Activated T-cell treated with anti-CD3 and anti-CD28 coated beads for 24 hours (primary cell): ENCODE measurements at regions not wholly inside any gene's neighbourhood (a gene's known extent, or its start where the extent isn't known, plus 50 kb on each side); places are given as distances from the start of the nearest gene placed in this dataset.

Experiments used
- DNase-seq: peaks from one replicate; pipeline ENCODE4 v3.0.0-alpha.2; 2020; ENCODE audit warnings: low read depth

DNA sequence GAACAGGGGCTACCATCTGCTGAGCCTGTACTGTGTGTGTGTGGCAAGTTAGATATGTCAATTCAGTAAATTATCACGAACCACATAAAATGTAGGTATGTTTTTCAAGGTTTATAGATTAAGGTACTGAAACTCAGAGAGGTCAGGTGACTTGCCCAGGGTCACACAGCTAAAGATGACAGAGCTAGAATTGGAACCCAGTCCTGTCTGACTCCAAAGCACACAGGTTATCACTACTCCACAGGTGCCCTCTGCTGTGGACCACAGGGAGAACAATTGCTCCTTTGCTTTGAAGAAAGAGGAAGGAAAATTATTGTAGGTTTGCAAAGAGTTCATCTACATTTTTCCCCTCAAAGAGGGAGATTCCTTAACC is 229.7 kb upstream of the AGAP1 start:
- no peak for DNase-seq

GRCh38 chr2:235264512-235264911 is 229.3 kb upstream of the AGAP1 start:
- DNase-seq: no peak

GRCh38 chr2:235265348-235265965 is 228.4 kb upstream of the AGAP1 start:
- DNase-seq: no peak

DNA sequence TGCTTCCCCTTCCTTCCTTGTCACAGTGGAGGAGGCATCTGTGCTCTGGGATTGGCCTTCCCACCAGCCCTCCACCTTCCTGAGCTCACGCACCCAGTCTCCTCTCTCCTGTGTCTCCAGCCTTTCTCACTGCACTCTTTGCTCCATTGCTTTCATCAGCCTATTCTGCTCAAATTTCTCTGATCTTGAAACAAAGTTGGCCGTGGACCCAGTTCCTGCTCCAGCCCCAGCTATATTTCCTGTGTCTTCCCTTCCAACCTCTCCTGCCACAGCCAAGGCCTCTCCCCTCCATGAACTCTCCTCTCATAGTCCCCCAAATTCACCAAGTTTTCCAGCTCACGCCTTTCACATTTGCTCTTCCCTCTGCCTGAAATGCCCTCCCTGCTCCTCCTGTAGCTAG is 226.6 kb upstream of the AGAP1 start:
- no peak for DNase-seq

- DNase-seq: no peak
These were observed 225.3 kb upstream of the AGAP1 start for GRCh38 chr2:235268535-235268934.

GRCh38 chr2:235270291-235270690 is 223.6 kb upstream of the AGAP1 start:
- DNase-seq: no peak

DNA sequence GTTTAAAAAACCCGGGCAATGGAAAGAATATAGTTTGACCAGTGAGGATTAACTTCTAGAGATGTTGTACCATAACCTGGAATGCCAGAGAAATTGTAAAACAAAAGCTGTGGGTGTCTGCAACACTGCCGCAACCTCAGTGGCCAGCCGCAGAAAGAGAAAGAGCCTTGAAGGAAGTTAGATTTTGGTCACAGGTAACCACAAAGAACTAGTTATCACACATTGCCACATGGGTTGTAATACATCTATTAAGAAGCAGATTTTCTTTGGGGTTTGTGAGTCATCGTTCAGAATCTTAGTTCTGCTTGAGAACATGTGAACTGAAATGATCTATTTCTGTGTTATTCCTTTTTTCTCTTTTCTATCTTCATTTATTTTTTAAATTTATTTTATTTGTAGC is 222.9 kb upstream of the AGAP1 start:
- DNase-seq: peak; percentile 23

- DNase-seq: no peak
These were observed 221.9 kb upstream of the AGAP1 start for GRCh38 chr2:235271936-235272335.

DNA sequence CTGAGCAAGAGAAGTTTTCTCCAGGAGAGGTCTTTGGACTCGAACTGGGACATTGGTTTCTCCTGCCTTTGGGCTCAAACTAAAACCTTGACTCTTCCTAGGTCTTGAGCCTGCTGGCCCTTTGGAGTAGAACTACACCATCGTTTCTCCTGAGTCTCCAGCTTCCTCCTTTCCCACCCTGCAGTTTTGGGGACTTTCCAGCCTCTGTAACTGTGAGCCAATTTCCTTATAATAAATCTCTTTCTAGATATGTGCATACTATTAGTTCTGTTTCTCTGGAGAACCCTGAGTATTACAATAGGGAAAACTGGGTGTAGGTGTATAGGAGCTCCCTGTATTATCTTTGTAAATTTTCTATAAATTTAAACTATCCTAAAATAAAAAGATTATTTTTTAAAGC is 219.8 kb upstream of the AGAP1 start:
- DNase-seq: no peak

DNA sequence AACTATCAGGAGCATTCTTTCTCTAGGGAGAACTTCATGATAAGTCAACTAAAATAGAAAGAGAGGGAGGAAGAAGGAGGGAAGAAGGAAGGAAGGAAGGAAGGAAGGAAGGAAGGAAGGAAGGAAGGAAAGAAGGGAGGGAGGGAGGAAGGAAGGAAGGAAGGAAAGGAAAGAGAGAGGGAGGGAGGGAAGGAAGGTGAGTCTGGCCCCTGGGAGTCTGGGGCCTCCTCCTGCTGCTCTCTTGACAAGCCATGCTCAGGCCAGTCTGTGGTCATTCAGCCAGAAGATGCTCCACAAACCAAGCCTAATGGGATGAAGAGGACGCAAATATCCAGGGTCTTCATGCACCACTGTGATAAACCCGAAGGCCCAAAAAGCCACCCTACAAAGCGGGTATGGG is 216.4 kb upstream of the AGAP1 start:
- DNase-seq: no peak

GRCh38 chr2:235278771-235279355 is 215.0 kb upstream of the AGAP1 start:
- no peak for DNase-seq

GRCh38 chr2:235279965-235280364 is 213.9 kb upstream of the AGAP1 start:
- no peak for DNase-seq

DNA sequence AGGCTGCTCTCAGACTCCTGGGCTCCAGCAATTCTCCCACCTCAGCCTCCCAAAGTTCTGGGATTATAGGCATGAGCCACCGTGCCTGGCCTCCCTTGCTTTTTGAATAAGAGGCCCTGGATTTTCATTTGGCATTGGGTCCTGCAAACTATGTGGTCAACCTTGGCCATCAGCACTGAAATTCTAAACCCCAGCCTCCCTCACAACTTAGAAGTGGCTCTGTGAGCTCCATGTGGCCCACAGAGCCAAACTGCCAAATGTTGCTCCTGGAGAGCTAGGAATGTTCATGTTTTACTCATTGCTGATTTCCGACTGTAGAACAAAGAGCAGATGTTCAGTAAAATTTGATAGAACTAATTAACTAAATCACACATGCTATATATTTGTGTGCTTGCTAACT is 210.6 kb upstream of the AGAP1 start:
- no peak for DNase-seq

DNA sequence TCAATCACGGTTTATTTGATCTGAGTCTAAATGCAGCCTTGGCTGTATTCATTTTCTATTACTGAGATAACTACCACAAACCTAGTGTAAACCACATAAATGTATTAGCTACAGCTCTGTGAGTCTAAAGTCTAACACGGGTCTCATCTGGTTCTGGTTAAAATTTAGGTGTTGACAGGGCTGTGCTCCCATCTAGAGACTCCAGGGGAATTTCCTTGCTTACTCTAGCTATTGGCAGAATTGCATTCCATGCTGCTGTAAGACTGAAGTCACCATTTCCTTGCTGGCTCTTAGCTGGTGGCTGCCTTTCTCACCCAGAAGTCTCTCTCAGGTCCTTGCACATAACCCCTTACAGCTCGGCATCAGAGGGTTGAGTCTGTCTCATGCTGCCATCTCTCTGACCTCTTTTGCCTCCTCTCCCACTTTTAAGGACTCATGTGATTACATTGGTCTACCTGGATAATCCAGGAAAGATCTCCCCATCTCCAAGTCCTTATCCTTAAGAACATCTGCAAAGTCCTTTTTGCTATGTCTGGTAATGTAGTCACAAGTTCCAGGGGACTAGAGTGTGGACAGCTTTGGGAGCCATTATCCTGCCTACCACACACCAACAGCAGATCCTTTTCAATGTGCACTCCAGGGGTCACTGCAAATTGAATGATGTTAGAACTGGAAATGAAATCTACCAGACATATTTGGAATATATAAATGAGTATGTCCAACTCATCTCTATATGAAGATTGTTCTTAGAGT is 207.0 kb upstream of the AGAP1 start:
- no peak for DNase-seq

DNA sequence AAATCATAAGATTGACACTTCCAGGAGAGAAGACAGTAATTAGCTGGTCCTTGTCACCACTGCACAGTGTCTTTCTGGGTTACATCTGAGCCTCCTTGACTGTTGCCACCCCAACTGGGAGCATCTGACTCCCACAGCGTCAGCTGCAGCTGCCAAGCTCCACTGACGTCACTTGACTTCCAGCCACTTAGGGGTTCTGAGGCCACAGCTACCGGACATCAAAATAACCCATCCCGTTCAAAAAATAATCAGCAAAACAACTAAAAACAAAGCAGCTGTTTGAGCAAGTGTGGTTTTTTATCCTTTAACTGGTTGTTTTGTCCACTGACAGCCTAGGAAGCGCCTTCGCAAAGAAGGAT is 206.5 kb upstream of the AGAP1 start:
- DNase-seq: no peak

DNA sequence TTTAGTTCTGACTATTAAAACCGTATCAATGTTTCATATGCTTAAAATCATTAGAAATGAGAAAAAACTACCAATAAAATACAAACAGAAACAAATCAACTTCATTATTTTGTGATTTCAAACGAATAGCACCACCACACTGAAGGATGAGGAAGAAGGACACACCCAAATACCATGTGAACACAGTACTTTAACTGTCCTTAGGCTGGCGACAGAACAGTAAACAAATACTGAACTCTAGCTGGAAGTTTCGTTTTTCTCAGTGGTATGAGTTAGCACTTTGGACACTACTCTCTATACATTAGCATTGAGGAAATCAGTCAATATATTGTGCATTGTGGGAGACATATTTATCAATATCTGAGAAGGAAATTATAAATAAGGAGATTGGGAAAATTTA is 202.4 kb upstream of the AGAP1 start:
- no peak for DNase-seq

- no peak for DNase-seq
These were observed 200.8 kb upstream of the AGAP1 start for GRCh38 chr2:235293061-235293460.

DNA sequence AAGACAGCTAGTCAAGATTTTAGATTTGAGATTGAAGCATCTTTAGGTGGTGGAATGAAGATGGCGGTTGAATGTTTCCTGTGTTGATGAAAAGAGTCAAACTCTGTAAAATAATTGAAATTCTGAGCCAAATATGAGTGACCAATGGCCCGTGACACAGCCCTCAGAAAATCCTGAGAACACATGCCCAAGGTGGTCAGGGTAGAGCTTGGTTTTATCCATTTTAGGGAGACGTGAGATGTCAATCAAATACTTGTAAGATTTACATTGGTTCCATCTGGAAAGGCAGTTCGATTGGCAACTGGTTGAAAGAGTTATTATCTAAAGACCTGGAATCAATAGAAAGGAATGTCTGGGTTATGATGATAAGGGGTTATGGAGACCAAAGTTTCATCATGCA is 198.0 kb upstream of the AGAP1 start:
- DNase-seq: no peak

DNA sequence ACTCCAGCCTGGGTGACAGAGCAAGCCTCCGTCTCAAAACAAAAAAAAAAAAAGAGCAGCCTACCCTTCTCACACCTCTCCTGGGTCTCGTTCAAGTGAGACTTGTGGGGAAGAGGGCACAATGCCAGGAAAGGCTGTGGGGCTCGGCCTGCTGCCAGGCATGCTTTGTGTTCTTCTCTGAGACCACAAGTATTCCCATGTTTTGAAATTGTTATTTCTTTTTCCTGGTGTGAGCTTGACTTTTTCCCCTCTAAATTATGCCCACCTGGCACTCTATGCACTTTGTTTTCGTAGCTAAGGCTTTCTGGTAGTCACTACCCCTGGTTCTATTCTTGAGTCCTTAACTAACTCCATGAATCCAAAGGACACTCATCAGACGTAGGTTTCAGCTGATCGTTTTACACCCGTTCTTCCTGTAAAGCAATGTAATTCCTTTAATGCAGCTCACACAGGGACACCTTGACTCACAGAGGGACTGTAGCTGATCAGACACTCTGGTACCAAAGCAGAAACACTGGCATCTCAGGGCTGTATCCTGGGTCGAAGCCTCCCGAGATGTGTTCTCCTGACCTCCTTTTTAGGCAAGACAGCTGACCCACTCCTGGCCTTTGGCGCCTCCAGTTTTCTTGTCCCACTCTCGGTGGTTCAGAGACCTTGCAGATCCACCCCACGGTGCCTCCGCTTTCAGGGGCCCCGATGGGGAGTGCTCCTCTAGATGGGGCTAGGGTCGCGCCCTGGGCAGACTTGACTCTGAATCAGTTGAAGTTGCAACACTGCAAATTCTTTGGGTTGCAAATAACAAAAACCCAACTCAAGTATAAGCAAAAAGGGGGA is 193.3 kb upstream of the AGAP1 start:
- no peak for DNase-seq

- no peak for DNase-seq
These were observed 192.4 kb upstream of the AGAP1 start for GRCh38 chr2:235301202-235302076.

DNA sequence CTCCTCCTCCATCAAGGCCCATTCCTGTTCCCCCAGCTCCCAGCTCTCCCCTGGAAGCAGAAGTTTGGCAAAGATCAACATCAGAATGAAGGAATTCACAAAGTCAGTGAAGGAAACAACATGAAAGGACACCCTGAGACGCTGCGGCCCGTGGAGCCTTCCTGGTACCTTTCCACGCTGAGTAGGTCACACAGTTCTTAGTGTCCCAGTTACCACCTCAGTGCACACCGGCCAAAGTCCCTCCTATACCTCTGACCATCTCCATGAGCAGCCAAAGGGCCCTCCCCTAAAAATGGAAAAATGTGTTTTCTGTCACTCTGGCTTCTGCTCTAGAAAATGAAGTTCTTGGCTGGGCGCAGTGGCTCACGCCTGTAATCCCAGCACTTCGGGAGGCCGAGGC is 191.6 kb upstream of the AGAP1 start:
- no peak for DNase-seq
